Trophoblast cell (in vitro differentiated cells and primary cell): ENCODE measurements at regions not wholly inside any gene's neighbourhood (a gene's known extent, or its start where the extent isn't known, plus 50 kb on each side); places are given as distances from the start of the nearest gene placed in this dataset.

ENCODE experiments used
- DNase-seq, 2 donors: peaks; one replicate each; pipeline ENCODE4 v3.0.0-alpha.2; 2016
- H2AFZ ChIP-seq: 2 replicates; pipeline ENCODE4 v1.6.1; 2013; ENCODE audit warnings: low read length, moderate library complexity, mild to moderate bottlenecking; ENCODE audit not compliant: insufficient read depth, poor library complexity
- H2AK5ac ChIP-seq: 2 replicates; pipeline ENCODE4 v1.6.1; 2013; ENCODE audit warnings: mild to moderate bottlenecking, low read length
- H2BK120ac ChIP-seq: 2 replicates; pipeline ENCODE4 v1.6.1; 2013; ENCODE audit warnings: low read length, mild to moderate bottlenecking, moderate library complexity; ENCODE audit not compliant: insufficient read depth, poor library complexity
- H2BK12ac ChIP-seq: 2 replicates; pipeline ENCODE4 v1.6.1; 2013; ENCODE audit warnings: mild to moderate bottlenecking, low read length, moderate library complexity
- H2BK5ac ChIP-seq: 2 replicates; pipeline ENCODE4 v1.6.1; 2013; ENCODE audit warnings: low read length, low read depth, moderate library complexity, mild to moderate bottlenecking; ENCODE audit not compliant: poor library complexity
- H3K14ac ChIP-seq: 2 replicates; pipeline ENCODE4 v1.6.1; 2013; ENCODE audit warnings: mild to moderate bottlenecking, low read length
- H3K18ac ChIP-seq: 2 replicates; pipeline ENCODE4 v1.6.1; 2013; ENCODE audit warnings: mild to moderate bottlenecking, low read length
- H3K23ac ChIP-seq: 2 replicates; pipeline ENCODE4 v1.6.1; 2013; ENCODE audit warnings: low read length
- H3K27ac ChIP-seq: 2 replicates; pipeline ENCODE4 v1.5.1; 2013; ENCODE audit warnings: low read depth, mild to moderate bottlenecking, inconsistent platforms, low read length, moderate library complexity
- H3K27me3 ChIP-seq: 2 replicates; pipeline ENCODE4 v1.6.1; 2013; ENCODE audit warnings: inconsistent platforms, mild to moderate bottlenecking, low read length, moderate library complexity; ENCODE audit not compliant: insufficient read depth
- H3K36me3 ChIP-seq, 2 experiments: 1 replicate in 1 of 2; 2 replicates in 1 of 2; pipeline ENCODE4 v1.6.1; 2013; ENCODE audit warnings: low read length in 2 of 2, mild to moderate bottlenecking in 2 of 2, moderate library complexity in 1 of 2; ENCODE audit not compliant: insufficient read depth in 2 of 2, control insufficient read depth in 1 of 2
- H3K4ac ChIP-seq: 2 replicates; pipeline ENCODE4 v1.6.1; 2013; ENCODE audit warnings: low read depth, mild to moderate bottlenecking, low read length, moderate library complexity
- H3K4me1 ChIP-seq, 2 experiments: 1 replicate in 1 of 2; 2 replicates in 1 of 2; pipeline ENCODE4 v1.6.1; 2013; ENCODE audit warnings: low read length in 2 of 2, mild to moderate bottlenecking in 2 of 2, moderate library complexity in 1 of 2; ENCODE audit not compliant: insufficient read depth in 2 of 2, control insufficient read depth in 1 of 2
- H3K4me2 ChIP-seq: 2 replicates; pipeline ENCODE4 v1.6.1; 2013; ENCODE audit warnings: inconsistent platforms, mild to moderate bottlenecking, low read length, moderate library complexity
- H3K4me3 ChIP-seq: 2 replicates; pipeline ENCODE4 v1.5.1; 2013; ENCODE audit warnings: mild to moderate bottlenecking, low read depth, low read length, inconsistent platforms
- H3K79me1 ChIP-seq: one replicate; pipeline ENCODE4 v1.6.1; 2013; ENCODE audit warnings: low read length
- H3K79me2 ChIP-seq: 2 replicates; pipeline ENCODE4 v1.6.1; 2013; ENCODE audit warnings: low read length, mild to moderate bottlenecking; ENCODE audit not compliant: control insufficient read depth, insufficient read depth, poor library complexity
- H3K9ac ChIP-seq: 2 replicates; pipeline ENCODE4 v1.6.1; 2013; ENCODE audit warnings: mild to moderate bottlenecking, low read length
- H3K9me3 ChIP-seq: 2 replicates; pipeline ENCODE4 v1.6.1; 2013; ENCODE audit warnings: low read depth, mild to moderate bottlenecking, control low read depth, inconsistent platforms, low read length; ENCODE audit not compliant: insufficient read depth
- H4K12ac ChIP-seq: 2 replicates; pipeline ENCODE4 v1.6.1; 2013; ENCODE audit warnings: low read depth, mild to moderate bottlenecking, low read length, moderate library complexity
- H4K8ac ChIP-seq: 2 replicates; pipeline ENCODE4 v1.6.1; 2013; ENCODE audit warnings: low read depth, mild to moderate bottlenecking, low read length, moderate library complexity
- H4K91ac ChIP-seq: one replicate; pipeline ENCODE4 v1.6.1; 2013; ENCODE audit warnings: low read depth, mild to moderate bottlenecking, low read length, moderate library complexity
- WGBS: extraction: QIAGEN DNeasy Blood & Tissue Kit; methylation state at CpG from one replicate; pipeline ENCODE4 v1.1.7; 2013; ENCODE audit warnings: missing lambda C conversion rate; ENCODE audit not compliant: insufficient read length, insufficient coverage; ENCODE audit errors: extremely low coverage; 5-methylcytosine and 5-hydroxymethylcytosine counted together

DNA sequence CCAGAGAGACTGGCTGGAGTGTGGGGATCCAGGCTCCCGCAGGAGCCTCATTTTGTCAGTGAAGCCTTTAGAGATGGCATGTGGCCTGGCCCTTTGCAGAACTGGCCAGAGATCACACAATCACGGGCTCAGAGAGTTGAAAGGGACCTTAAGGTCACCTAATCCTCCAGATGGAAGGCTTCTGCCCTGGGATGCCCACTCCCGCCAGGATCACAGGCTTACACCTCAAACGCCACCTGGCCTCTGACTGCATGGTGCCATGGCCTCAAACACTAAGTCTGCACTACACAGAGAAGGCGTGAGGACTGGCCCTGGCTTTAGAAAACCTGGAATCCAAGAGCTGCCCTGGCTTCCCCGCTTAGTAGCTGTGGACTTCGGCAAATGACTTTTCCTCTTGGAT, 306.8 kb upstream of the CCL2 start:
- H3K9me3 ChIP-seq: no peaks in the 10 kb centered on the region
- no peak overlapping the region for H3K4me3 ChIP-seq
- no peak overlapping the region for H4K91ac ChIP-seq
- H3K36me3 ChIP-seq: no peaks in the 10 kb centered on the region
- no peaks in the 10 kb centered on the region for H3K79me2 ChIP-seq
- no peak overlapping the region for H2BK12ac ChIP-seq
- no CpG with 5 or more reads among the region's 7 CpGs for WGBS
- DNase-seq: no peak
- H4K8ac ChIP-seq: no peak overlapping the region
- no peak overlapping the region for H4K12ac ChIP-seq
- no peak overlapping the region for H2AFZ ChIP-seq
- no peak overlapping the region for H3K4me2 ChIP-seq
- no peak overlapping the region for H3K14ac ChIP-seq
- H2BK5ac ChIP-seq: no peak overlapping the region
- no peak overlapping the region for H3K4ac ChIP-seq
- no peak overlapping the region for H2BK120ac ChIP-seq
- H3K23ac ChIP-seq: no peak overlapping the region
- H2AK5ac ChIP-seq: no peak overlapping the region
- H3K79me1 ChIP-seq: no peaks in the 10 kb centered on the region
- no peak overlapping the region for H3K18ac ChIP-seq
- no peak overlapping the region for H3K9ac ChIP-seq
- no peak overlapping the region for H3K27ac ChIP-seq
- H3K4me1 ChIP-seq: no peaks in the 10 kb centered on the region
- H3K27me3 ChIP-seq: no peaks in the 10 kb centered on the region

DNA sequence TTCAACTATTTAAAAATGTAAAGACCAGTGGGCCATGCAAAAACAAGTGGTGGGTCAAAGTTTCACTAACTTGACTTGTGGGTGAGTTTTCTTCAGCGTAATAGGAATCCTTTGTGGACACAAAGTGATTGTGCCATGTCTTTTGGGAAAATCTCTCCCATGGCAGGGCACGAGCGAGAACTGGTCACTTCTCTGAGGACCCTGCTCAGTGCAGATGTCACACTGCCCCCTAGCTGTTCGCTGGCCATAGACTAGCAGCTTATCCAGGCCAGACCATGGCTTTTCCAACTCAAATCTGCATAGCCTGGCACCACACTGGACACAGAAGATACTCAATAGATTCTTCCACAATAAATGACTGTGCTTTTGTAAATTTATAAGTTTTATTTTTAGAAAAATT, 306.0 kb upstream of the CCL2 start:
- no peak overlapping the region for H3K14ac ChIP-seq
- no peak overlapping the region for H3K4ac ChIP-seq
- H3K23ac ChIP-seq: no peak overlapping the region
- H3K18ac ChIP-seq: no peak overlapping the region
- H4K8ac ChIP-seq: no peak overlapping the region
- H2BK5ac ChIP-seq: no peak overlapping the region
- no peak overlapping the region for H3K4me2 ChIP-seq
- no peaks in the 10 kb centered on the region for H3K27me3 ChIP-seq
- H3K9me3 ChIP-seq: no peaks in the 10 kb centered on the region
- H4K91ac ChIP-seq: no peak overlapping the region
- no peak overlapping the region for H3K4me3 ChIP-seq
- H2BK120ac ChIP-seq: no peak overlapping the region
- no CpG with 5 or more reads among the region's 4 CpGs for WGBS
- DNase-seq: peak in 1 of 2 donors; percentile 43
- no peak overlapping the region for H2BK12ac ChIP-seq
- no peak overlapping the region for H2AFZ ChIP-seq
- no peaks in the 10 kb centered on the region for H3K79me2 ChIP-seq
- no peak overlapping the region for H4K12ac ChIP-seq
- no peaks in the 10 kb centered on the region for H3K4me1 ChIP-seq
- H3K9ac ChIP-seq: no peak overlapping the region
- no peaks in the 10 kb centered on the region for H3K36me3 ChIP-seq
- no peaks in the 10 kb centered on the region for H3K79me1 ChIP-seq
- no peak overlapping the region for H2AK5ac ChIP-seq
- H3K27ac ChIP-seq: no peak overlapping the region

DNA sequence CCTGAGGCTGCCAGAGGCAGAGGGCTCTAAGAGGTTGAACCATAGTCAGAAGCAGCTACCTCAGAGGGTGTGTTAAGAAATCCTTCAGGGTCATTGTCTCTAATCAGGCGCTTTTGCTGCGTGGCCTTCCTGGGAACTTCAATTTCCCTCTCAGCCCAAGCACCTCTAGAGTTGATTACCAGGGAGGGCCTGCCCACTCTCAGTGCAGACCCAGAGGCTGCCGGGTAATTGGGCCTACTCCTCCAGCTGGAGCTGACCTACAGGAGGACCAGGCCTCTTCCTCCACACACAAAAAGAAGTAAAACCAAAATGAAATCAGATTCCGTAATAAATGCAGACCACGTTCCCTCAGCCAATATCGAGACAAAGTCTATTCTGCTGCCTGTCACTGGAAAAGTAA, 305.0 kb upstream of the CCL2 start:
- no peak overlapping the region for H3K18ac ChIP-seq
- no peak overlapping the region for H4K12ac ChIP-seq
- no peaks in the 10 kb centered on the region for H3K9me3 ChIP-seq
- no peak for DNase-seq
- H4K91ac ChIP-seq: no peak overlapping the region
- no peaks in the 10 kb centered on the region for H3K27me3 ChIP-seq
- no CpG with 5 or more reads among the region's 6 CpGs for WGBS
- H2AK5ac ChIP-seq: no peak overlapping the region
- H2AFZ ChIP-seq: no peak overlapping the region
- no peaks in the 10 kb centered on the region for H3K79me1 ChIP-seq
- no peak overlapping the region for H3K9ac ChIP-seq
- no peak overlapping the region for H3K27ac ChIP-seq
- no peaks in the 10 kb centered on the region for H3K79me2 ChIP-seq
- H3K23ac ChIP-seq: no peak overlapping the region
- H2BK5ac ChIP-seq: no peak overlapping the region
- no peak overlapping the region for H4K8ac ChIP-seq
- H3K4me2 ChIP-seq: no peak overlapping the region
- H3K4me1 ChIP-seq: no peaks in the 10 kb centered on the region
- no peak overlapping the region for H2BK120ac ChIP-seq
- no peak overlapping the region for H3K14ac ChIP-seq
- no peak overlapping the region for H3K4ac ChIP-seq
- no peaks in the 10 kb centered on the region for H3K36me3 ChIP-seq
- H3K4me3 ChIP-seq: no peak overlapping the region
- no peak overlapping the region for H2BK12ac ChIP-seq

DNA sequence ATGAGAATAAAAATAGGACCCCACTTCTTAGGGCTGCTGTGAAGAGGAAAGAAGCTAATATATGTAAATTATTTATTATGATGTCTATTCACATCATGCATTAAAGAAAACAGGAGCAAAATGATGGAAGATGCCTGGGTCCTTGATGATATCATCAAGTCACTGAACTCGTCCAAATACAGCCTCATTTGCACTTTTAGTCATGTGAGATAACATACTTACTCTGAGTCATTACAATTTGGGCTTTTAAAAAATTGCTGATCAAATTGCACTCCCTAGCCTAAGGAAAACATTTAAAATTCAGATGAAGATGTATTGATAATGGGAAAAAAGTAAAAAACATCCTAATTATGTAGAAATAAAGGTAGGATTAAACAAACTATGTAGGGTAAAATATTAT, 302.7 kb upstream of the CCL2 start:
- Histone ChIP-seq H3K36me3 (no peaks in the 10 kb centered on the region), H2BK12ac (no peak overlapping the region), H2BK5ac (no peak overlapping the region), H4K91ac (no peak overlapping the region), H3K23ac (no peak overlapping the region), H3K4me1 (no peaks in the 10 kb centered on the region), H3K9ac (no peak overlapping the region), H2AFZ (no peak overlapping the region), H4K8ac (no peak overlapping the region), H3K4me3 (no peak overlapping the region), H3K18ac (no peak overlapping the region), H2AK5ac (no peak overlapping the region), H3K79me2 (no peaks in the 10 kb centered on the region), H3K27ac (no peak overlapping the region), H2BK120ac (no peak overlapping the region), H3K4ac (no peak overlapping the region), H3K14ac (no peak overlapping the region), H3K4me2 (no peak overlapping the region), H3K27me3 (no peaks in the 10 kb centered on the region), H3K79me1 (no peaks in the 10 kb centered on the region), H4K12ac (no peak overlapping the region), H3K9me3 (no peaks in the 10 kb centered on the region)
- WGBS: no CpG with 5 or more reads among the region's 1 CpG
- DNase-seq: peak in 1 of 2 donors; percentile 21
